MM.1S (cell line): ENCODE measurements at regions not wholly inside any gene's neighbourhood (a gene's known extent, or its start where the extent isn't known, plus 50 kb on each side); places are given as distances from the start of the nearest gene placed in this dataset.

Experiments
- CTCF ChIP-seq: fragments of 300-600 bp; sonication (generic); IDR thresholded peaks from 2 replicates; pipeline ENCODE4 v1.5.1; 2016; ENCODE audit warnings: antibody characterized with exemption, low read length, mixed read lengths
- EZH2phosphoT487 ChIP-seq: fragments of 300-600 bp; sonication (generic); IDR thresholded peaks from 2 replicates; pipeline ENCODE4 v1.6.1; 2018; ENCODE audit warnings: antibody characterized with exemption, low read length

- TF ChIP-seq CTCF (no peak), EZH2phosphoT487 (no peak)
Observed at GRCh38 chr1:34477632-34478141, 277.2 kb upstream of the GJB5 start.
